HepG2 (cell line): ENCODE measurements at regions not wholly inside any gene's neighbourhood (a gene's known extent, or its start where the extent isn't known, plus 50 kb on each side); places are given as distances from the start of the nearest gene placed in this dataset.
A peak's percentile ranks its signal among the peaks of the same experiment; 100 is the strongest.

Experiments
- ATAC-seq: fragments of 200-7000 bp; cut with Tn5 transposase; 3 replicates; pipeline ENCODE4 v1.9.1; 2020; ENCODE audit warnings: mild to moderate bottlenecking, moderate library complexity
- BruUV-seq: library from RNA; stranded (reverse); fragments of 400-500 nt; replicated peaks from 2 replicates; lab custom pipeline; 2021; lab: Mats Ljungman, UMichigan
- CTCF ChIA-PET: fragments of 300-600 bp; formaldehyde crosslinking; extraction: SDS; loops from one replicate; lab custom pipeline; 2021; ENCODE audit warnings: low total read pairs, inconsistent platforms, low intra/inter-chr PET ratio; lab: Yijun Ruan, JAX
- POLR2A ChIA-PET: fragments of 350-600 bp; sonication (Branson Sonifier 250); formaldehyde crosslinking; loops from one replicate; lab custom pipeline; 2020; ENCODE audit warnings: antibody characterized with exemption, inconsistent platforms; lab: Yijun Ruan, JAX
- DNase-seq: peaks from one replicate; pipeline ENCODE4 v3.0.0-alpha.2; 2015; ENCODE audit warnings: low spot score
- FAIRE-seq: peaks from 3 replicates; lab custom pipeline; 2011; peaks lifted over from hg19 to GRCh38; lab: Jason Lieb, UNC
- H2AFZ ChIP-seq: one replicate; pipeline ENCODE4 v1.6.1; 2011; ENCODE audit warnings: low read length, inconsistent platforms
- H3K27ac ChIP-seq: fragments of 300-600 bp; 3 replicates; pipeline ENCODE4 v1.8.0; 2011; ENCODE audit warnings: mixed run types, mild to moderate bottlenecking, mixed read lengths, low read length, inconsistent platforms; ENCODE audit not compliant: insufficient read depth; ENCODE audit errors: extremely low read length
- H3K27me3 ChIP-seq, 2 experiments: fragments of 200-600 bp in 1 of 2; 2 replicates in 1 of 2; 3 replicates in 1 of 2; pipeline versions ENCODE4 v1.6.0 to v1.8.0; 2011; ENCODE audit warnings: low read length in 2 of 2, mild to moderate bottlenecking in 2 of 2, moderate library complexity in 2 of 2, inconsistent platforms in 1 of 2; ENCODE audit not compliant: insufficient read depth in 2 of 2, control insufficient read depth in 1 of 2
- H3K36me3 ChIP-seq, 2 experiments: fragments of 200-600 bp in 1 of 2; replicated peaks in 1 of 2; 2 replicates in 1 of 2; 3 replicates in 1 of 2; pipeline versions ENCODE4 v1.5.1 to v1.8.0; 2011; ENCODE audit warnings: low read length in 2 of 2, inconsistent platforms in 1 of 2; ENCODE audit not compliant: insufficient read depth in 2 of 2, control insufficient read depth in 1 of 2
- H3K4me1 ChIP-seq: 2 replicates; pipeline ENCODE4 v1.5.1; 2012; ENCODE audit warnings: low read length, inconsistent platforms; ENCODE audit not compliant: insufficient read depth
- H3K4me2 ChIP-seq: 2 replicates; pipeline ENCODE4 v1.6.0; 2011; ENCODE audit warnings: low read depth, low read length, inconsistent platforms
- H3K4me3 ChIP-seq, 3 experiments: fragments of 200-600 bp in 1 of 3; sonication (generic), shearing (Covaris generic) in 1 of 3; replicated peaks in 1 of 3; 2 replicates each; pipeline ENCODE4 v1.5.1; 2011 to 2016; ENCODE audit warnings: low read length in 3 of 3, inconsistent platforms in 2 of 3, low read depth in 2 of 3, mild to moderate bottlenecking in 2 of 3, control low read depth in 1 of 3, mixed read lengths in 1 of 3; ENCODE audit not compliant: insufficient read depth in 1 of 3
- H3K79me2 ChIP-seq: one replicate; pipeline ENCODE4 v1.6.1; 2011; ENCODE audit warnings: low read length, inconsistent platforms; ENCODE audit not compliant: insufficient read depth
- H3K9ac ChIP-seq: 2 replicates; pipeline ENCODE4 v1.6.0; 2011; ENCODE audit warnings: mild to moderate bottlenecking, low read depth, low read length, inconsistent platforms; ENCODE audit not compliant: insufficient read depth
- H3K9me3 ChIP-seq: 2 replicates; pipeline ENCODE4 v1.5.1; 2012; ENCODE audit warnings: mild to moderate bottlenecking, low read length
- H4K20me1 ChIP-seq: 2 replicates; pipeline ENCODE4 v1.6.0; 2011; ENCODE audit warnings: inconsistent platforms, mild to moderate bottlenecking, low read length, moderate library complexity; ENCODE audit not compliant: insufficient read depth
- E2F1 ChIP-seq: sonication (generic); formaldehyde crosslinking; IDR thresholded peaks from 2 replicates; pipeline ENCODE4 v1.5.0; 2020; ENCODE audit warnings: missing genetic modification reagents
- MXD1 ChIP-seq: sonication (generic); formaldehyde crosslinking; IDR thresholded peaks from 2 replicates; pipeline ENCODE4 v1.4.0; 2020; ENCODE audit warnings: mild to moderate bottlenecking, missing genetic modification reagents
- NFAT5 ChIP-seq: sonication (generic); formaldehyde crosslinking; IDR thresholded peaks from 2 replicates; pipeline ENCODE4 v1.4.0; 2020; ENCODE audit warnings: missing genetic modification reagents
- PHB2 ChIP-seq: fragments of 450-650 bp; IDR thresholded peaks from 2 replicates; pipeline ENCODE4 v1.6.1; 2018; ENCODE audit not compliant: partially characterized antibody
- SIN3A ChIP-seq: IDR thresholded peaks from 2 replicates; pipeline ENCODE4 v1.6.1; 2011; ENCODE audit warnings: low read depth, mild to moderate bottlenecking, control low read depth, low read length, borderline replicate concordance
- SOX13 ChIP-seq, 3 experiments: fragments of 450-650 bp in 1 of 3; sonication (generic) in 1 of 3; formaldehyde crosslinking in 1 of 3; IDR thresholded peaks in 2 of 3; conservative IDR thresholded peaks in 1 of 3; 2 replicates each; pipeline versions ENCODE4 v1.5.0 to v1.6.1; 2016 to 2020; ENCODE audit warnings: antibody characterized with exemption in 1 of 3, mild to moderate bottlenecking in 1 of 3, missing compliant biosample characterization in 1 of 3, missing genetic modification reagents in 1 of 3, moderate library complexity in 1 of 3
- TBL1XR1 ChIP-seq: fragments of 150-350 bp; IDR thresholded peaks from 2 replicates; pipeline ENCODE4 v1.6.1; 2014; ENCODE audit warnings: borderline replicate concordance, low read length; ENCODE audit not compliant: partially characterized antibody
- ZBTB39 ChIP-seq: sonication (generic); formaldehyde crosslinking; IDR thresholded peaks from 2 replicates; pipeline ENCODE4 v1.5.0; 2020; ENCODE audit warnings: missing genetic modification reagents
- ZKSCAN8 ChIP-seq: IDR thresholded peaks from 2 replicates; pipeline ENCODE4 v1.6.1; 2016; ENCODE audit warnings: borderline replicate concordance, missing genetic modification reagents, missing compliant biosample characterization
- WGBS: methylation state at CpG from one replicate; pipeline ENCODE4 v1.1.6; 2017; ENCODE audit warnings: low lambda C conversion rate; 5-methylcytosine and 5-hydroxymethylcytosine counted together
- in situ Hi-C: cut with HindIII; loops from 2 replicates; pipeline ENCODE4 v1.10.0; 2017; ENCODE audit warnings: low pct_unique_long_range_greater_than_20kb; ENCODE audit not compliant: extremely low pct_ligation_motif_present
- intact Hi-C: fragments of 100-400 bp; cut with micrococcal nuclease; formaldehyde crosslinking; loops from one replicate; pipeline ENCODE4 v1.10.0; 2022; ENCODE audit not compliant: unreplicated experiment

GRCh38 chr11:25357133-25357532 is 860.3 kb downstream of the LUZP2 start:
- Histone ChIP-seq H4K20me1 (no peaks in the 10 kb centered on the region), H3K9me3 (no peaks in the 10 kb centered on the region), H3K79me2 (no peaks in the 10 kb centered on the region), H3K4me3 (no peak overlapping the region)
- intact Hi-C loops: no loop called here
- no peak for TF ChIP-seq TBL1XR1
- no peak for TF ChIP-seq ZBTB39 (CRISPR knock-in tag)
- TF ChIP-seq SOX13 (IDR thresholded peaks at IDR 0.05): no peak
- no peak for TF ChIP-seq SOX13 (CRISPR knock-in tag; conservative IDR thresholded peaks at IDR 0.05 in 1 of 2, IDR thresholded peaks at IDR 0.05 in 1 of 2)
- TF ChIP-seq, all 625 proteins: peak for 0
- FAIRE-seq (no peak), DNase-seq (no peak), ATAC-seq (no peak)
- H3K27ac ChIP-seq: no peak overlapping the region
- no peak overlapping the region for H3K9ac ChIP-seq
- POLR2A ChIA-PET: no interaction called here
- CTCF ChIA-PET: no interaction called here
- no TSS peak for BruUV-seq
- no peaks in the 10 kb centered on the region for H3K36me3 ChIP-seq
- no peak overlapping the region for H2AFZ ChIP-seq
- no peaks in the 10 kb centered on the region; a peak in 1 of 5 replicates for H3K27me3 ChIP-seq
- no peaks in the 10 kb centered on the region for H3K4me1 ChIP-seq
- WGBS: 22% methylated on average over 2 of the region's 2 CpGs
- no peak overlapping the region for H3K4me2 ChIP-seq
- in situ Hi-C loops: no loop called here

GRCh38 chr11:25377466-25377865 is 880.6 kb downstream of the LUZP2 start:
- no peak overlapping the region for H3K9ac ChIP-seq
- H3K4me3 ChIP-seq: no peak overlapping the region
- ChIA-PET POLR2A (no interaction called here), CTCF (no interaction called here)
- FAIRE-seq (no peak), DNase-seq (no peak), ATAC-seq (no peak)
- intact Hi-C loops: no loop called here
- no peaks in the 10 kb centered on the region for H3K36me3 ChIP-seq
- no peaks in the 10 kb centered on the region for H4K20me1 ChIP-seq
- H3K79me2 ChIP-seq: no peaks in the 10 kb centered on the region
- 42% methylated on average over 2 of the region's 2 CpGs for WGBS
- no TSS peak for BruUV-seq
- no peak overlapping the region for H3K27ac ChIP-seq
- in situ Hi-C loops: no loop called here
- no peak overlapping the region for H3K4me2 ChIP-seq
- no peaks in the 10 kb centered on the region for H3K9me3 ChIP-seq
- no peaks in the 10 kb centered on the region for H3K27me3 ChIP-seq
- H2AFZ ChIP-seq: peak overlapping the region; percentile 15
- H3K4me1 ChIP-seq: no peaks in the 10 kb centered on the region
- TF ChIP-seq PHB2: no peak
- no peak for TF ChIP-seq NFAT5 (CRISPR knock-in tag)
- no peak for TF ChIP-seq E2F1 (CRISPR knock-in tag)
- no peak for TF ChIP-seq MXD1 (CRISPR knock-in tag)
- TF ChIP-seq SIN3A: no peak
- no peak for TF ChIP-seq ZKSCAN8 (CRISPR knock-in tag)
